ENCODE measurements at regions not wholly inside any gene's neighbourhood (a gene's known extent, or its start where the extent isn't known, plus 50 kb on each side); places are given as distances from the start of the nearest gene placed in this dataset.

GRCh38 chr2:60628026-60628425 lies 74.6 kb upstream of the BCL11A start:
- DNase-seq (no peak), ATAC-seq (ENCODE audit: insufficient read depth, low read depth) (no peak)
- no peak for TF ChIP-seq EZH2 (IDR thresholded peaks at IDR 0.05; ENCODE audit: borderline replicate concordance, low read depth, low read length, severe bottlenecking)
- TF ChIP-seq, protein P1, sequence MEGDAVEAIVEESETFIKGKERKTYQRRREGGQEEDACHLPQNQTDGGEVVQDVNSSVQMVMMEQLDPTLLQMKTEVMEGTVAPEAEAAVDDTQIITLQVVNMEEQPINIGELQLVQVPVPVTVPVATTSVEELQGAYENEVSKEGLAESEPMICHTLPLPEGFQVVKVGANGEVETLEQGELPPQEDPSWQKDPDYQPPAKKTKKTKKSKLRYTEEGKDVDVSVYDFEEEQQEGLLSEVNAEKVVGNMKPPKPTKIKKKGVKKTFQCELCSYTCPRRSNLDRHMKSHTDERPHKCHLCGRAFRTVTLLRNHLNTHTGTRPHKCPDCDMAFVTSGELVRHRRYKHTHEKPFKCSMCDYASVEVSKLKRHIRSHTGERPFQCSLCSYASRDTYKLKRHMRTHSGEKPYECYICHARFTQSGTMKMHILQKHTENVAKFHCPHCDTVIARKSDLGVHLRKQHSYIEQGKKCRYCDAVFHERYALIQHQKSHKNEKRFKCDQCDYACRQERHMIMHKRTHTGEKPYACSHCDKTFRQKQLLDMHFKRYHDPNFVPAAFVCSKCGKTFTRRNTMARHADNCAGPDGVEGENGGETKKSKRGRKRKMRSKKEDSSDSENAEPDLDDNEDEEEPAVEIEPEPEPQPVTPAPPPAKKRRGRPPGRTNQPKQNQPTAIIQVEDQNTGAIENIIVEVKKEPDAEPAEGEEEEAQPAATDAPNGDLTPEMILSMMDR (IDR thresholded peaks at IDR 0.05; ENCODE audit: borderline replicate concordance, extremely low read depth, low read length, poor library complexity, severe bottlenecking): no peak

DNA sequence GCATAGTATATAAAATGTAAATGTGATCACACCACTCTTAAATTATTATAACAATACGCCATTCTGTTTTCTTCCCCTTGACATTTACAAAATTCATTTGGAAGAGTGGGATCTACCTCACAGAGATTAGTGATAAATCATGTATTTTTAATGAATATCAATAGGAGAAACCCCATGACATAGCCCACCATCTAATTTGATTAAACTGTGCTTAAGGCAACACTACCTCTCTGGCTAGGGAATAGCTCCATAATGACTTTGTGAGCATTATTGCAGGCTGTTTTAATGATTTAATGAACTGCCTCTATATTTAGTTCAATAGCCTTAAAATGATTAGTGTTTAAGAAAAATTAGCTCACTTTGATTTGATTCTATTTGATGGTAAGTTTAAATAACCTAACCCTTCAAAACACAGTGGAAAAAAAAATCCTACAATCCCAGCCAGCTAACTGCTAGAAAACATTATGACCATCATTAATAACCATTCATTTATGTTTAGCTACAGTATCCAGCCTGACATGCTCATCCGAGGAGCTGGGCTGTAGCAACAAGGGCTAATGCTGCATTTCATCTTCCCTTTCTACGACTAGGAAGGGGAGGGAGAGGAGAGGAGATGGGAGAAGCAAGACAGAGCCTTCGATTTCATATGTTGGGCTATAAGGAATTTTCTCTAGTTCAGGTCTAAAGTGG lies 75.3 kb upstream of the BCL11A start:
- Histone ChIP-seq H3K36me3 (ENCODE audit: insufficient read depth, low read length) (no peaks in the 10 kb centered on the region), H4K20me1 (ENCODE audit: insufficient read depth, low read length) (no peaks in the 10 kb centered on the region), H3K4me1 (ENCODE audit: insufficient read depth, low read length) (no peaks in the 10 kb centered on the region), H3K27ac (ENCODE audit: low read length) (no peak overlapping the region), H2AFZ (ENCODE audit: low read depth, low read length) (no peak overlapping the region), H3K4me3 (ENCODE audit: low read depth in 1 of 2, low read length in 2 of 2) (no peak overlapping the region), H3K9ac (ENCODE audit: low read depth, low read length) (no peak overlapping the region), H3K79me2 (ENCODE audit: insufficient read depth, low read length) (no peaks in the 10 kb centered on the region), H3K4me2 (ENCODE audit: insufficient read depth, low read length) (no peak overlapping the region), H3K27me3 (ENCODE audit: insufficient read depth, low read length, poor library complexity) (peaks cover 23% of the 10 kb centered on the region), H3K9me3 (ENCODE audit: insufficient read depth, low read length, severe bottlenecking) (no peaks in the 10 kb centered on the region)
- no peak for ATAC-seq (ENCODE audit: insufficient read depth, low read depth)
- TF ChIP-seq EZH2 (IDR thresholded peaks at IDR 0.05; ENCODE audit: borderline replicate concordance, low read depth, low read length, severe bottlenecking): no peak
- TF ChIP-seq, protein P1 (IDR thresholded peaks at IDR 0.05; ENCODE audit: borderline replicate concordance, extremely low read depth, low read length, poor library complexity, severe bottlenecking): no peak
- DNase-seq: no peak

More at GRCh38 chr2:60628026-60628425, 74.6 kb upstream of the BCL11A start:
- H3K79me2 ChIP-seq (ENCODE audit: insufficient read depth, low read length): no peaks in the 10 kb centered on the region
- H3K27ac ChIP-seq (ENCODE audit: low read length): no peak overlapping the region
- no peaks in the 10 kb centered on the region for H3K36me3 ChIP-seq (ENCODE audit: insufficient read depth, low read length)
- H3K27me3 ChIP-seq (ENCODE audit: insufficient read depth, low read length, poor library complexity): peaks cover 20% of the 10 kb centered on the region
- H4K20me1 ChIP-seq (ENCODE audit: insufficient read depth, low read length): no peaks in the 10 kb centered on the region
- no peak overlapping the region for H3K4me3 ChIP-seq (ENCODE audit: low read depth in 1 of 2, low read length in 2 of 2)
- H3K9ac ChIP-seq (ENCODE audit: low read depth, low read length): no peak overlapping the region
- H3K4me2 ChIP-seq (ENCODE audit: insufficient read depth, low read length): no peak overlapping the region
- H2AFZ ChIP-seq (ENCODE audit: low read depth, low read length): no peak overlapping the region
- H3K4me1 ChIP-seq (ENCODE audit: insufficient read depth, low read length): no peaks in the 10 kb centered on the region
- no peaks in the 10 kb centered on the region for H3K9me3 ChIP-seq (ENCODE audit: insufficient read depth, low read length, severe bottlenecking)

GRCh38 chr2:60629305-60629662 lies 75.8 kb upstream of the BCL11A start:
- H3K27me3 ChIP-seq (ENCODE audit: insufficient read depth, low read length, poor library complexity): peaks cover 19% of the 10 kb centered on the region
- no peak overlapping the region for H3K27ac ChIP-seq (ENCODE audit: low read length)
- H3K4me3 ChIP-seq (ENCODE audit: low read depth in 1 of 2, low read length in 2 of 2): no peak overlapping the region
- ATAC-seq (ENCODE audit: insufficient read depth, low read depth) (no peak), DNase-seq (no peak)
- no peak overlapping the region for H3K9ac ChIP-seq (ENCODE audit: low read depth, low read length)
- H3K9me3 ChIP-seq (ENCODE audit: insufficient read depth, low read length, severe bottlenecking): no peaks in the 10 kb centered on the region
- no peak overlapping the region for H3K4me2 ChIP-seq (ENCODE audit: insufficient read depth, low read length)
- no peaks in the 10 kb centered on the region for H3K36me3 ChIP-seq (ENCODE audit: insufficient read depth, low read length)
- H3K79me2 ChIP-seq (ENCODE audit: insufficient read depth, low read length): no peaks in the 10 kb centered on the region
- H4K20me1 ChIP-seq (ENCODE audit: insufficient read depth, low read length): no peaks in the 10 kb centered on the region
- no peak overlapping the region for H2AFZ ChIP-seq (ENCODE audit: low read depth, low read length)
- no peaks in the 10 kb centered on the region for H3K4me1 ChIP-seq (ENCODE audit: insufficient read depth, low read length)
- TF ChIP-seq, protein P1 (IDR thresholded peaks at IDR 0.05; ENCODE audit: borderline replicate concordance, extremely low read depth, low read length, poor library complexity, severe bottlenecking): no peak
- TF ChIP-seq EZH2 (IDR thresholded peaks at IDR 0.05; ENCODE audit: borderline replicate concordance, low read depth, low read length, severe bottlenecking): no peak
